ENCODE measurements at regions not wholly inside any gene's neighbourhood (a gene's known extent, or its start where the extent isn't known, plus 50 kb on each side); places are given as distances from the start of the nearest gene placed in this dataset.

- H3K4me3 ChIP-seq = no peak overlapping the region
- H3K9me3 ChIP-seq = no peaks in the 10 kb centered on the region
- no peak for TF ChIP-seq CTCF (IDR thresholded peaks at IDR 0.05)
- TF ChIP-seq POLR2A (IDR thresholded peaks at IDR 0.05) = no peak
- no peaks in the 10 kb centered on the region for H3K4me1 ChIP-seq
- WGBS, 2 donors = 44 to 59% methylated on average over 2 of the region's 2 CpGs
- no peak for DNase-seq
- H3K27ac ChIP-seq = no peak overlapping the region
- no peaks in the 10 kb centered on the region for H3K27me3 ChIP-seq
- H3K36me3 ChIP-seq = no peaks in the 10 kb centered on the region
- intact Hi-C loops (cut with DNase I) = no loop called here
Observed at GRCh38 chr3:74107451-74107850, 482.7 kb upstream of the PDZRN3 start.

- WGBS, 2 donors = 9 to 20% methylated on average over 2 of the region's 2 CpGs
- no peak overlapping the region for H3K27ac ChIP-seq
- DNase-seq = no peak
- no peaks in the 10 kb centered on the region for H3K4me1 ChIP-seq
- TF ChIP-seq CTCF (IDR thresholded peaks at IDR 0.05) (no peak), POLR2A (IDR thresholded peaks at IDR 0.05) (no peak)
- H3K27me3 ChIP-seq = no peaks in the 10 kb centered on the region
- no peaks in the 10 kb centered on the region for H3K9me3 ChIP-seq
- H3K36me3 ChIP-seq = no peaks in the 10 kb centered on the region
- no peak overlapping the region for H3K4me3 ChIP-seq
- intact Hi-C loops (cut with DNase I) = no loop called here
Observed at GRCh38 chr3:74106925-74107324, 482.2 kb upstream of the PDZRN3 start.

DNA sequence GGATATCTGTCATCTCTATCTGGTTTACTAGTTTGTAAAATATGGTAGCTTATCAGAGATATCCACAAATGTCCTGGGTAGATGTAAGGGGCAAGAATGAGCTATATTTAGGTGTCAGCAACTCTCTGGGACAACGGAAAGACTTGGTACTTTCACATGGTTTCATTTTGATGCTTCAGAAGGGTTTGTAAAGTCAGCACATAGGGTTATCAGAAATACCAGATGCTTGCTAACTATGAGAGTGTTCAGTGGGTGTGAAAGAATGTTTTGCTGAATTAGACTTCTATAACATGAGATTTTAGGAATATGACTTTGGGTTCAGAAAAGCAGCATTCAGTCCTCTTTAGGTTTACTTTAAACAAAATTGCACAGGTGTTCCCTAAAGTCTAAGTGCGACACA lies 466.5 kb upstream of the PDZRN3 start:
- Histone ChIP-seq H3K27ac (no peak overlapping the region), H3K4me1 (no peaks in the 10 kb centered on the region), H3K36me3 (no peaks in the 10 kb centered on the region), H3K4me3 (no peak overlapping the region), H3K27me3 (no peaks in the 10 kb centered on the region), H3K9me3 (no peaks in the 10 kb centered on the region)
- intact Hi-C loops (cut with DNase I) = no loop called here
- DNase-seq = no peak
- WGBS, 2 donors = 51 to 70% methylated on average over 2 of the region's 2 CpGs
- no peak for TF ChIP-seq CTCF (IDR thresholded peaks at IDR 0.05)
- no peak for TF ChIP-seq POLR2A (IDR thresholded peaks at IDR 0.05)

- intact Hi-C loops (cut with DNase I) = no loop called here
- whole genome bisulfite sequencing, 2 donors = 53 to 74% methylated on average over 1 of the region's 1 CpG
- Histone ChIP-seq H3K4me1 (no peaks in the 10 kb centered on the region), H3K4me3 (no peak overlapping the region), H3K27me3 (no peaks in the 10 kb centered on the region), H3K27ac (no peak overlapping the region), H3K9me3 (no peaks in the 10 kb centered on the region), H3K36me3 (no peaks in the 10 kb centered on the region)
- TF ChIP-seq CTCF (IDR thresholded peaks at IDR 0.05) (no peak), POLR2A (IDR thresholded peaks at IDR 0.05) (no peak)
- no peak for DNase-seq
Observed at GRCh38 chr3:74089814-74090213, 465.1 kb upstream of the PDZRN3 start.

DNA sequence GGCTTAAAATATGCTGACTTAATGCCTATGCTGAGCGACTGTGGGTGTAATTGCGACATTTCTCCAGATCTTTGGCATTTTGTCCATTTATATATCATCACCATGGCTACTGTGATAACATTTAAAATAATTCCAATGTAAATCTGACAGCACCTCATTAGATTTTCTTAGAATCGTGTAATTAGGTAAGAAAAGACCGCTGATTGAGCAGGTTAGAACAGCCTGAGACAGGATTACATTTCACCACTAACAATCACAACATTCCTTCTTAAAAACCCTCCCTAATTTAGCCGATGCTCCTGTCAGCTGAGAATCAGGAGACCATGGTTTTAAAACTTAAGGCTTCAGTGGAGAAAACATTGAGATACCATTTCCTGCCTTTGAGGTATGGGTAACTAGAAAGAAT lies 455.3 kb upstream of the PDZRN3 start:
- no peaks in the 10 kb centered on the region for H3K9me3 ChIP-seq
- DNase-seq = no peak
- no peaks in the 10 kb centered on the region for H3K4me1 ChIP-seq
- H3K36me3 ChIP-seq = no peaks in the 10 kb centered on the region
- no peaks in the 10 kb centered on the region for H3K27me3 ChIP-seq
- intact Hi-C loops (cut with DNase I) = no loop called here
- no peak overlapping the region for H3K27ac ChIP-seq
- 31 to 34% methylated on average over 5 of the region's 5 CpGs for WGBS, 2 donors
- TF ChIP-seq POLR2A (IDR thresholded peaks at IDR 0.05) (no peak), CTCF (IDR thresholded peaks at IDR 0.05) (no peak)
- no peak overlapping the region for H3K4me3 ChIP-seq

Data from esophagus squamous epithelium (tissue), 5 donors.